ENCODE measurements at regions not wholly inside any gene's neighbourhood (a gene's known extent, or its start where the extent isn't known, plus 50 kb on each side); places are given as distances from the start of the nearest gene placed in this dataset.
"Not testable (repeated sequence)": the region's sequence is repeated elsewhere in the genome, so short reads cannot be mapped to it uniquely, and the experiment has no call there.

- DNase-seq (ENCODE audit: low read depth in 2 of 2): no peak
- H3K4me3 ChIP-seq (replicated peaks in 1 of 2; ENCODE audit: low read depth in 2 of 2, low read length in 2 of 2): no peak overlapping the region
- TF ChIP-seq CTCF (IDR thresholded peaks at IDR 0.05; ENCODE audit: low read depth, low read length): no peak
Measured at GRCh38 chr11:114956566-114956965, 278.2 kb downstream of the NXPE2 start.

- no peak for TF ChIP-seq CTCF (IDR thresholded peaks at IDR 0.05; ENCODE audit: low read depth, low read length)
- no peak overlapping the region for H3K4me3 ChIP-seq (replicated peaks in 1 of 2; ENCODE audit: low read depth in 2 of 2, low read length in 2 of 2)
- DNase-seq (ENCODE audit: low read depth in 2 of 2): no peak
Measured at GRCh38 chr11:114959953-114960505, 281.7 kb downstream of the NXPE2 start.

- H3K4me3 ChIP-seq (replicated peaks in 1 of 2; ENCODE audit: low read depth in 2 of 2, low read length in 2 of 2); DNase-seq (ENCODE audit: low read depth in 2 of 2): not testable (repeated sequence)
Measured at GRCh38 chr11:114960819-114961218, 282.5 kb downstream of the NXPE2 start.

- no peak for DNase-seq (ENCODE audit: low read depth in 2 of 2)
- H3K4me3 ChIP-seq (replicated peaks in 1 of 2; ENCODE audit: low read depth in 2 of 2, low read length in 2 of 2): no peak overlapping the region
- no peak for TF ChIP-seq CTCF (IDR thresholded peaks at IDR 0.05; ENCODE audit: low read depth, low read length)
Measured at GRCh38 chr11:114964676-114965214, 286.4 kb downstream of the NXPE2 start.

GRCh38 chr11:114970927-114971645 lies 292.8 kb downstream of the NXPE2 start:
- no peak overlapping the region for H3K4me3 ChIP-seq (replicated peaks in 1 of 2; ENCODE audit: low read depth in 2 of 2, low read length in 2 of 2)
- no peak for DNase-seq (ENCODE audit: low read depth in 2 of 2)
- no peak for TF ChIP-seq CTCF (IDR thresholded peaks at IDR 0.05; ENCODE audit: low read depth, low read length)

GRCh38 chr11:114972105-114972504 lies 293.8 kb downstream of the NXPE2 start:
- TF ChIP-seq CTCF (IDR thresholded peaks at IDR 0.05; ENCODE audit: low read depth, low read length): no peak
- DNase-seq (ENCODE audit: low read depth in 2 of 2): no peak
- H3K4me3 ChIP-seq (replicated peaks in 1 of 2; ENCODE audit: low read depth in 2 of 2, low read length in 2 of 2): no peak overlapping the region

GRCh38 chr11:114977651-114978050 lies 299.3 kb downstream of the NXPE2 start:
- no peak for TF ChIP-seq CTCF (IDR thresholded peaks at IDR 0.05; ENCODE audit: low read depth, low read length)
- DNase-seq (ENCODE audit: low read depth in 2 of 2): no peak

More at GRCh38 chr11:114977651-114978050, 299.3 kb downstream of the NXPE2 start:
- H3K4me3 ChIP-seq (replicated peaks in 1 of 2; ENCODE audit: low read depth in 2 of 2, low read length in 2 of 2): no peak overlapping the region

All from cardiac fibroblast (primary cell).